Psoas muscle (tissue), 7 donors: ENCODE measurements at regions not wholly inside any gene's neighbourhood (a gene's known extent, or its start where the extent isn't known, plus 50 kb on each side); places are given as distances from the start of the nearest gene placed in this dataset.

ENCODE experiments used
- ATAC-seq, 4 donors: fragments of 200-7000 bp; cut with Tn5 transposase; one replicate each; pipeline ENCODE4 v1.9.1; 2020; ENCODE audit warnings: moderate library complexity in 3 of 4, mild to moderate bottlenecking in 2 of 4
- DNase-seq, 2 donors: peaks; one replicate each; pipeline ENCODE4 v3.0.0-alpha.2; 2020
- H3K27ac ChIP-seq: fragments of 200-600 bp; one replicate; pipeline ENCODE4 v1.8.0; 2022
- H3K27me3 ChIP-seq, 3 donors: fragments of 200-600 bp in 1 of 3; one replicate each; pipeline versions ENCODE4 v1.6.1 to v1.8.0; 2013 to 2022; ENCODE audit warnings: low read length in 2 of 3, mild to moderate bottlenecking in 2 of 3, moderate library complexity in 1 of 3; ENCODE audit not compliant: insufficient read depth in 3 of 3
- H3K36me3 ChIP-seq, 2 donors: fragments of 200-600 bp in 1 of 2; one replicate each; pipeline versions ENCODE4 v1.6.1 to v1.8.0; 2013 to 2022; ENCODE audit warnings: low read depth in 1 of 2, mild to moderate bottlenecking in 1 of 2, moderate library complexity in 1 of 2; ENCODE audit not compliant: insufficient read depth in 1 of 2
- H3K4me1 ChIP-seq: fragments of 200-600 bp; one replicate; pipeline ENCODE4 v1.8.0; 2022
- H3K4me3 ChIP-seq: fragments of 200-600 bp; one replicate; pipeline ENCODE4 v1.8.0; 2022; ENCODE audit warnings: mild to moderate bottlenecking
- H3K9me3 ChIP-seq: fragments of 200-600 bp; one replicate; pipeline ENCODE4 v1.8.0; 2022
- WGBS, 3 donors: extraction: QIAGEN DNeasy Blood & Tissue Kit; methylation state at CpG; one replicate each; pipeline versions ENCODE4 v1.1.6 to v1.1.7; 2013; 5-methylcytosine and 5-hydroxymethylcytosine counted together
- intact Hi-C, 2 donors: fragments of 100-400 bp; cut with DNase I; formaldehyde crosslinking; loops; one replicate each; pipeline versions ENCODE4 v1.11.0 to v1.14.2; 2022
- TF ChIP-seq, protein P1 (sequence below): fragments of 200-600 bp; IDR thresholded peaks from one replicate; pipeline ENCODE4 v1.8.0; 2022; ENCODE audit warnings: antibody characterized with exemption
- donor health status: healthy with polysubstance abuse.
- donor health status: DM: no; HTN: no; CAD: no; lungs with moderate emphysema.
- donor health status: Bipolar disorder and iron deficiency.
- donor health status: healthy.
- donor health status: DM: yes; HTN: yes; CAD: no.
- donor health status: DM: no; HTN: no; CAD: no.
- donor health status: DM: yes; HTN: yes; CAD: no.

GRCh38 chr7:51899611-51900010, 583.0 kb upstream of the COBL start:
- no peaks in the 10 kb centered on the region for H3K27me3 ChIP-seq
- no peak for DNase-seq
- no peaks in the 10 kb centered on the region for H3K4me1 ChIP-seq
- H3K36me3 ChIP-seq: no peaks in the 10 kb centered on the region
- H3K4me3 ChIP-seq: no peak overlapping the region
- intact Hi-C loops: no loop called here
- ATAC-seq: no peak
- TF ChIP-seq, protein P1, sequence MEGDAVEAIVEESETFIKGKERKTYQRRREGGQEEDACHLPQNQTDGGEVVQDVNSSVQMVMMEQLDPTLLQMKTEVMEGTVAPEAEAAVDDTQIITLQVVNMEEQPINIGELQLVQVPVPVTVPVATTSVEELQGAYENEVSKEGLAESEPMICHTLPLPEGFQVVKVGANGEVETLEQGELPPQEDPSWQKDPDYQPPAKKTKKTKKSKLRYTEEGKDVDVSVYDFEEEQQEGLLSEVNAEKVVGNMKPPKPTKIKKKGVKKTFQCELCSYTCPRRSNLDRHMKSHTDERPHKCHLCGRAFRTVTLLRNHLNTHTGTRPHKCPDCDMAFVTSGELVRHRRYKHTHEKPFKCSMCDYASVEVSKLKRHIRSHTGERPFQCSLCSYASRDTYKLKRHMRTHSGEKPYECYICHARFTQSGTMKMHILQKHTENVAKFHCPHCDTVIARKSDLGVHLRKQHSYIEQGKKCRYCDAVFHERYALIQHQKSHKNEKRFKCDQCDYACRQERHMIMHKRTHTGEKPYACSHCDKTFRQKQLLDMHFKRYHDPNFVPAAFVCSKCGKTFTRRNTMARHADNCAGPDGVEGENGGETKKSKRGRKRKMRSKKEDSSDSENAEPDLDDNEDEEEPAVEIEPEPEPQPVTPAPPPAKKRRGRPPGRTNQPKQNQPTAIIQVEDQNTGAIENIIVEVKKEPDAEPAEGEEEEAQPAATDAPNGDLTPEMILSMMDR: no peak
- no peak overlapping the region for H3K27ac ChIP-seq
- H3K9me3 ChIP-seq: no peaks in the 10 kb centered on the region
- 81 to 87% (median 83%) methylated on average over 7 to 9 of the region's 9 CpGs for WGBS, 3 donors

- DNase-seq (no peak), ATAC-seq (no peak)
- Histone ChIP-seq H3K4me3 (no peak overlapping the region), H3K9me3 (no peaks in the 10 kb centered on the region), H3K27ac (no peak overlapping the region), H3K4me1 (no peaks in the 10 kb centered on the region), H3K36me3 (no peaks in the 10 kb centered on the region), H3K27me3 (no peaks in the 10 kb centered on the region)
- TF ChIP-seq, protein P1: no peak
- intact Hi-C loops: no loop called here
- WGBS, 3 donors: 84 to 91% (median 89%) methylated on average over 1 of the region's 1 CpG
Measured at GRCh38 chr7:51882412-51882811, 565.8 kb upstream of the COBL start.

GRCh38 chr7:51881309-51881708, 564.7 kb upstream of the COBL start:
- Histone ChIP-seq H3K27me3 (no peaks in the 10 kb centered on the region), H3K9me3 (no peaks in the 10 kb centered on the region), H3K36me3 (no peaks in the 10 kb centered on the region), H3K4me1 (no peaks in the 10 kb centered on the region), H3K4me3 (no peak overlapping the region), H3K27ac (no peak overlapping the region)
- 73 to 82% (median 74%) methylated on average over 2 of the region's 2 CpGs for WGBS, 3 donors
- DNase-seq: no peak
- ATAC-seq: no peak
- TF ChIP-seq, protein P1: no peak
- intact Hi-C loops: no loop called here

GRCh38 chr7:51878865-51879264, 562.3 kb upstream of the COBL start:
- TF ChIP-seq, protein P1: no peak
- WGBS, 3 donors: 54 to 62% (median 60%) methylated on average over 1 of the region's 1 CpG
- H3K4me1 ChIP-seq: no peaks in the 10 kb centered on the region
- no peak overlapping the region for H3K4me3 ChIP-seq
- no peaks in the 10 kb centered on the region for H3K27me3 ChIP-seq
- H3K36me3 ChIP-seq: no peaks in the 10 kb centered on the region
- DNase-seq (no peak), ATAC-seq (no peak)
- H3K27ac ChIP-seq: no peak overlapping the region
- peaks cover 6% of the 10 kb centered on the region for H3K9me3 ChIP-seq
- intact Hi-C loops: no loop called here

DNA sequence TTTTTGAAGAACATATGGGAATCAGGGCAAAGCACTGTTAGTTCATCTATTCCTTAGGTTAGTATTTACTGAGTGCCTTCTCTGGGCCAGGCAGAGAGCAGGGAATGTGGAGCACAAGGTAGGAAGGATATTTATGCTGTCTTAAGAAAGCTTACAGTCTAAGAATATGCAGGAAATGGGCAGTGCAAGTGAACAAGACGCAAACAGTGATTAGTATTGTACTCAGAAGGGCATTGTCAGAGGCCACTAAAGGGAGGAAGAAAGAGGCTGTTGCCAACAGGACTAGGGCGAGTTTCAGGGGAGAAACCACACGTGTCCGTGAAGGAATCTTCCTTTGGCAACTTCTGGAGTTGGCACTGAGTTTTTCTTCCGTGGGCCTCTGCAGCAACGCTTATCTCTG, 552.8 kb upstream of the COBL start:
- ATAC-seq (no peak), DNase-seq (no peak)
- 54 to 73% (median 61%) methylated on average over 6 of the region's 6 CpGs for WGBS, 3 donors
- H3K27me3 ChIP-seq: no peaks in the 10 kb centered on the region
- TF ChIP-seq, protein P1: no peak
- no peak overlapping the region for H3K4me3 ChIP-seq
- H3K9me3 ChIP-seq: no peaks in the 10 kb centered on the region
- no peaks in the 10 kb centered on the region for H3K36me3 ChIP-seq
- no peak overlapping the region for H3K27ac ChIP-seq
- H3K4me1 ChIP-seq: no peaks in the 10 kb centered on the region
- intact Hi-C loops: no loop called here
